IMR-90 (cell line): ENCODE measurements at regions not wholly inside any gene's neighbourhood (a gene's known extent, or its start where the extent isn't known, plus 50 kb on each side); places are given as distances from the start of the nearest gene placed in this dataset.

ENCODE experiments used
- ATAC-seq: fragments of 200-7000 bp; cut with Tn5 transposase; 2 replicates; pipeline ENCODE4 v1.9.1; 2020; ENCODE audit warnings: low read depth, mild to moderate bottlenecking, moderate library complexity
- BruUV-seq: library from RNA; stranded (reverse); fragments of 400-500 nt; replicated peaks from 2 replicates; lab custom pipeline; 2021; lab: Mats Ljungman, UMichigan
- CTCF ChIA-PET: fragments of 300-600 bp; formaldehyde crosslinking; extraction: SDS; loops from one replicate; lab custom pipeline; 2021; ENCODE audit warnings: antibody characterized with exemption; lab: Yijun Ruan, JAX
- POLR2A ChIA-PET: fragments of 300-600 bp; sonication (Branson Sonifier 250); formaldehyde crosslinking; loops from one replicate; lab custom pipeline; 2022; ENCODE audit warnings: antibody characterized with exemption; ENCODE audit not compliant: unreplicated experiment; lab: Charles Lee
- DNase-seq: peaks from one replicate; pipeline ENCODE4 v3.0.0; 2013
- H2AFZ ChIP-seq: replicated peaks from 2 replicates; pipeline ENCODE3; 2013; ENCODE audit warnings: low read length, mild to moderate bottlenecking; ENCODE audit not compliant: poor library complexity
- H2AK5ac ChIP-seq: 2 replicates; pipeline ENCODE4 v1.6.1; 2013; ENCODE audit warnings: low read depth, low read length, inconsistent platforms
- H2AK9ac ChIP-seq: replicated peaks from 2 replicates; pipeline ENCODE3; 2013; ENCODE audit warnings: mild to moderate bottlenecking, low read depth, low read length, moderate library complexity; ENCODE audit not compliant: poor library complexity
- H2BK120ac ChIP-seq: 2 replicates; pipeline ENCODE4 v1.6.1; 2013; ENCODE audit warnings: low read depth, low read length, inconsistent platforms
- H2BK15ac ChIP-seq: 3 replicates; pipeline ENCODE4 v1.6.1; 2013; ENCODE audit warnings: low read depth, low read length, inconsistent platforms
- H2BK20ac ChIP-seq: 2 replicates; pipeline ENCODE4 v1.6.1; 2013; ENCODE audit warnings: low read depth, mild to moderate bottlenecking, inconsistent platforms, low read length, moderate library complexity
- H2BK5ac ChIP-seq: 2 replicates; pipeline ENCODE4 v1.6.1; 2013; ENCODE audit warnings: mild to moderate bottlenecking, low read depth, low read length, inconsistent platforms; ENCODE audit not compliant: poor library complexity, severe bottlenecking
- H3K14ac ChIP-seq: replicated peaks from 2 replicates; pipeline ENCODE4 v1.6.1; 2013; ENCODE audit warnings: low read depth, low read length, inconsistent platforms
- H3K18ac ChIP-seq: 2 replicates; pipeline ENCODE4 v1.6.1; 2013; ENCODE audit warnings: low read depth, low read length, control low read depth
- H3K23ac ChIP-seq: 2 replicates; pipeline ENCODE4 v1.6.1; 2013; ENCODE audit warnings: low read depth, low read length, inconsistent platforms
- H3K27ac ChIP-seq: 2 replicates; pipeline ENCODE4 v1.5.1; 2013; ENCODE audit warnings: mild to moderate bottlenecking, control low read depth, low read length; ENCODE audit not compliant: insufficient read depth
- H3K27me3 ChIP-seq: 2 replicates; pipeline ENCODE4 v1.6.1; 2013; ENCODE audit warnings: low read length; ENCODE audit not compliant: control insufficient read depth, insufficient read depth
- H3K36me3 ChIP-seq: 2 replicates; pipeline ENCODE4 v1.6.1; 2013; ENCODE audit warnings: low read length, mixed read lengths; ENCODE audit not compliant: control insufficient read depth, insufficient read depth
- H3K4ac ChIP-seq: 2 replicates; pipeline ENCODE4 v1.6.1; 2013; ENCODE audit warnings: low read depth, low read length, inconsistent platforms
- H3K4me1 ChIP-seq: 2 replicates; pipeline ENCODE4 v1.6.1; 2013; ENCODE audit warnings: low read length, mixed read lengths; ENCODE audit not compliant: control insufficient read depth, insufficient read depth
- H3K4me2 ChIP-seq: 2 replicates; pipeline ENCODE4 v1.6.1; 2013; ENCODE audit warnings: low read depth, mild to moderate bottlenecking, control low read depth, low read length, moderate library complexity
- H3K4me3 ChIP-seq: 2 replicates; pipeline ENCODE4 v1.5.1; 2013; ENCODE audit warnings: low read depth, mild to moderate bottlenecking, control low read depth, low read length, moderate library complexity; ENCODE audit not compliant: insufficient read depth
- H3K56ac ChIP-seq: 2 replicates; pipeline ENCODE4 v1.6.1; 2013; ENCODE audit warnings: low read length, inconsistent platforms; ENCODE audit not compliant: insufficient read depth; ENCODE audit errors: extremely low read depth
- H3K79me1 ChIP-seq, 2 experiments: 2 replicates each; pipeline ENCODE4 v1.6.1; 2013; ENCODE audit warnings: low read length in 2 of 2, inconsistent platforms in 1 of 2, low read depth in 1 of 2
- H3K9ac ChIP-seq: 2 replicates; pipeline ENCODE4 v1.6.1; 2013; ENCODE audit warnings: low read depth, low read length, control low read depth
- H3K9me1 ChIP-seq: 2 replicates; pipeline ENCODE4 v1.6.1; 2013; ENCODE audit warnings: low read length, inconsistent platforms; ENCODE audit not compliant: insufficient read depth
- H3K9me3 ChIP-seq: 2 replicates; pipeline ENCODE4 v1.6.1; 2013; ENCODE audit warnings: low read length; ENCODE audit not compliant: control insufficient read depth, insufficient read depth
- H4K20me1 ChIP-seq: 2 replicates; pipeline ENCODE4 v1.6.1; 2013; ENCODE audit warnings: low read length, inconsistent platforms; ENCODE audit not compliant: insufficient read depth
- H4K5ac ChIP-seq: 2 replicates; pipeline ENCODE4 v1.6.1; 2013; ENCODE audit warnings: mild to moderate bottlenecking, low read depth, low read length, control low read depth
- H4K8ac ChIP-seq, 2 experiments: 2 replicates each; pipeline ENCODE4 v1.6.1; 2013; ENCODE audit warnings: low read depth in 2 of 2, low read length in 2 of 2, control low read depth in 1 of 2, inconsistent platforms in 1 of 2
- H4K91ac ChIP-seq: 2 replicates; pipeline ENCODE4 v1.6.1; 2013; ENCODE audit warnings: low read depth, low read length, inconsistent platforms; ENCODE audit not compliant: insufficient read depth
- BHLHE40 ChIP-seq: fragments of 150-350 bp; IDR thresholded peaks from 2 replicates; pipeline ENCODE4 v1.6.1; 2016; ENCODE audit warnings: mild to moderate bottlenecking, low read depth, low read length
- CEBPB ChIP-seq: IDR thresholded peaks from 2 replicates; pipeline ENCODE4 v1.6.1; 2012; ENCODE audit warnings: low read depth, low read length, improper control_type of control experiment
- CHD1 ChIP-seq: IDR thresholded peaks from 2 replicates; pipeline ENCODE4 v1.6.1; 2012; ENCODE audit warnings: low read depth, low read length, improper control_type of control experiment
- CTCF ChIP-seq: conservative IDR thresholded peaks from 2 replicates; pipeline ENCODE4 v1.5.1; 2012; ENCODE audit warnings: mild to moderate bottlenecking, low read depth, low read length, improper control_type of control experiment
- ELK1 ChIP-seq: fragments of 150-350 bp; IDR thresholded peaks from 2 replicates; pipeline ENCODE4 v1.6.1; 2016; ENCODE audit warnings: low read depth, mild to moderate bottlenecking, low read length, moderate library complexity, borderline replicate concordance
- FOS ChIP-seq: fragments of 150-350 bp; IDR thresholded peaks from 2 replicates; pipeline ENCODE4 v1.6.1; 2016; ENCODE audit warnings: low read depth, low read length
- MAFK ChIP-seq: IDR thresholded peaks from 2 replicates; pipeline ENCODE4 v1.6.1; 2012; ENCODE audit warnings: low read depth, low read length, improper control_type of control experiment
- MAZ ChIP-seq: IDR thresholded peaks from 2 replicates; pipeline ENCODE4 v1.6.1; 2012; ENCODE audit warnings: low read depth, mild to moderate bottlenecking, low read length, improper control_type of control experiment, moderate library complexity, borderline replicate concordance
- MXI1 ChIP-seq: IDR thresholded peaks from 2 replicates; pipeline ENCODE4 v1.6.1; 2012; ENCODE audit warnings: low read depth, mild to moderate bottlenecking, low read length, moderate library complexity, borderline replicate concordance
- NFE2L2 ChIP-seq: fragments of 150-350 bp; IDR thresholded peaks from 2 replicates; pipeline ENCODE4 v1.6.1; 2016; ENCODE audit warnings: low read depth, mild to moderate bottlenecking, low read length
- POLR2A ChIP-seq: IDR thresholded peaks from 2 replicates; pipeline ENCODE4 v1.6.1; 2012; ENCODE audit warnings: mild to moderate bottlenecking, low read depth, low read length
- RAD21 ChIP-seq: IDR thresholded peaks from 2 replicates; pipeline ENCODE4 v1.6.1; 2012; ENCODE audit warnings: low read length, improper control_type of control experiment
- RCOR1 ChIP-seq: IDR thresholded peaks from 2 replicates; pipeline ENCODE4 v1.6.1; 2012; ENCODE audit warnings: mild to moderate bottlenecking, low read length, improper control_type of control experiment; ENCODE audit not compliant: insufficient replicate concordance
- RFX5 ChIP-seq: IDR thresholded peaks from 2 replicates; pipeline ENCODE4 v1.8.0; 2012; ENCODE audit warnings: low read depth, mild to moderate bottlenecking, low read length, moderate library complexity
- SMC3 ChIP-seq: fragments of 150-350 bp; IDR thresholded peaks from 2 replicates; pipeline ENCODE4 v1.6.1; 2016; ENCODE audit warnings: low read depth, mild to moderate bottlenecking, antibody characterized with exemption, low read length, moderate library complexity
- USF2 ChIP-seq: fragments of 150-350 bp; IDR thresholded peaks from 2 replicates; pipeline ENCODE4 v1.6.1; 2017; ENCODE audit warnings: mild to moderate bottlenecking, antibody characterized with exemption, low read length, low read depth
- WGBS, 2 experiments: methylation state at CpG; one replicate each; pipeline versions ENCODE4 v1.1.5 to v1.1.7; 2013; ENCODE audit warnings: missing lambda C conversion rate in 2 of 2; ENCODE audit not compliant: insufficient read length in 1 of 2; ENCODE audit errors: extremely low coverage in 2 of 2; 5-methylcytosine and 5-hydroxymethylcytosine counted together
- dilution Hi-C: fragments of 300-500 bp; cut with HindIII; formaldehyde crosslinking; loops from one replicate; pipeline ENCODE4 v1.14.3; 2018; ENCODE audit warnings: low sequenced_read_pairs; ENCODE audit not compliant: unreplicated experiment
- in situ Hi-C: fragments of 300-500 bp; cut with MboI; formaldehyde crosslinking; loops from 3 replicates; pipeline ENCODE4 v1.14.3; 2019; ENCODE audit warnings: low sequenced_read_pairs, inconsistent platforms, mixed read lengths
- intact Hi-C: fragments of 100-400 bp; cut with micrococcal nuclease; formaldehyde crosslinking; loops from 2 replicates; pipeline ENCODE4 v1.10.0; 2022

GRCh38 chr15:22240403-22240802 is 160.1 kb downstream of the OR4M2 start:
- no peak overlapping the region for H3K56ac ChIP-seq
- H2BK15ac ChIP-seq = no peak overlapping the region
- no peaks in the 10 kb centered on the region for H3K36me3 ChIP-seq
- no peak overlapping the region for H2AK9ac ChIP-seq
- no peaks in the 10 kb centered on the region for H3K27me3 ChIP-seq
- no peak overlapping the region for H3K4ac ChIP-seq
- ChIA-PET CTCF (no interaction called here), POLR2A (no interaction called here)
- H2BK5ac ChIP-seq = no peak overlapping the region
- H3K27ac ChIP-seq = no peak overlapping the region
- in situ Hi-C loops = no loop called here
- H3K9me3 ChIP-seq = peaks cover 39% of the 10 kb centered on the region
- no peak overlapping the region for H4K5ac ChIP-seq
- no peaks in the 10 kb centered on the region for H3K4me1 ChIP-seq
- no peak overlapping the region for H2BK20ac ChIP-seq
- H4K20me1 ChIP-seq = no peaks in the 10 kb centered on the region
- no peak overlapping the region for H2AK5ac ChIP-seq
- no peak overlapping the region for H3K9ac ChIP-seq
- H3K4me3 ChIP-seq = no peak overlapping the region
- no peaks in the 10 kb centered on the region for H3K79me1 ChIP-seq
- DNase-seq (no peak), ATAC-seq (no peak)
- no peak overlapping the region for H3K23ac ChIP-seq
- no peaks in the 10 kb centered on the region for H3K9me1 ChIP-seq
- H4K8ac ChIP-seq = no peak overlapping the region
- no peak overlapping the region for H3K14ac ChIP-seq
- no TSS peak for BruUV-seq
- H2AFZ ChIP-seq = no peak overlapping the region
- H3K4me2 ChIP-seq = no peak overlapping the region
- intact Hi-C loops = no loop called here
- H3K18ac ChIP-seq = no peak overlapping the region
- no peak for TF ChIP-seq RCOR1
- no peak for TF ChIP-seq POLR2A
- no peak for TF ChIP-seq SMC3
- TF ChIP-seq NFE2L2 = no peak
- no peak for TF ChIP-seq CHD1
- no peak for TF ChIP-seq BHLHE40
- no peak for TF ChIP-seq CTCF
- no peak for TF ChIP-seq FOS
- TF ChIP-seq RAD21 = no peak
- TF ChIP-seq MAFK = no peak
- TF ChIP-seq ELK1 = no peak
- no peak for TF ChIP-seq RFX5
- TF ChIP-seq MAZ = no peak
- TF ChIP-seq MXI1 = no peak
- no peak for TF ChIP-seq USF2
- TF ChIP-seq CEBPB = no peak
- WGBS, 2 experiments = no CpG with 5 or more reads among the region's 8 CpGs
- H4K91ac ChIP-seq = no peak overlapping the region
- dilution Hi-C loops = no loop called here
- no peak overlapping the region for H2BK120ac ChIP-seq
